Body of pancreas (tissue), 4 donors: ENCODE measurements at regions not wholly inside any gene's neighbourhood (a gene's known extent, or its start where the extent isn't known, plus 50 kb on each side); places are given as distances from the start of the nearest gene placed in this dataset.

Experiments
- POLR2A ChIP-seq, 3 donors: fragments of 450-650 bp; IDR thresholded peaks; one replicate each; pipeline ENCODE4 v1.6.1; 2016; ENCODE audit warnings: antibody characterized with exemption in 3 of 3, mild to moderate bottlenecking in 2 of 3
- TF ChIP-seq, protein P1 (sequence below), 7 experiments: fragments of 450-650 bp in 4 of 7; fragments of 200-600 bp in 3 of 7; sonication (generic) in 3 of 7; IDR thresholded peaks; one replicate each; pipeline ENCODE4 v1.5.1; 2016 to 2019; ENCODE audit warnings: antibody characterized with exemption in 7 of 7

DNA sequence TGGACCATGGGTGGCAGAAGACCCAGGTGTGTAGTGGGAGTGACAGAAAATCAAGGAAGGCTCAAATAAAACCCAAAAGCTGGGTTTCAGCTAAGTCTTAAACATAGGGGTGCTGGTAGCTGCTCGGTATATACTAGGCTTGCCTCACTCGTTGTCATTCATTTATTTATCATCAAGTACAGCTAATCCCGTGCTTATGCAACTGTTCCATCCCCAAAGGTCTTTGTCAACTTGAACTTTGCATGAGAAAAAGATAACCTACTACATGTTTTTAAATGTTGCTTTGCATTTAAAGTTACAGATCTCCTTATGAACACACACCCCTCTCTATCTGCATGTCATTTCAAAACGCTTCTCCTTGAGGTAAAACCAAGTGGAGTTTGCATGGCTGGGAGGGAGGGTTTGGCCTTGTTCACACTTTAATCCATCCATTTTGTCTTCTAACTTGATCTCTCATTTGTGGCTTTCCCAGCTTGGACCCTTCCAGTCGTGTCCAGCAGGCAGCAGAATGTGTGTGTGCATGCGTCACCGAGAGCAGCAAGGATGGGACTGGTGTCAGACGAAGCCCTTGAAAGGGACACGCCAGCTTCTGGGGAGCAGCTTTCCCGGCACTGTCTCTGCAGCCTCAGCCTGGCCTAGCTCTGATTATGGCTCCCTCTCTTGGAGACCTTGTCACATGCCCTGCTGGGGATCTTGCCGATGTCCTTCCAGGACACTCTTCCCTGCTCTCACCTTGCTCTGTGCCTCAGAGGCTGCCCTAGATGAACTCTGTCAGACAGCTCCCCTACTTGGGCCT, 133.5 kb downstream of the GADD45G start:
- TF ChIP-seq, protein P1, sequence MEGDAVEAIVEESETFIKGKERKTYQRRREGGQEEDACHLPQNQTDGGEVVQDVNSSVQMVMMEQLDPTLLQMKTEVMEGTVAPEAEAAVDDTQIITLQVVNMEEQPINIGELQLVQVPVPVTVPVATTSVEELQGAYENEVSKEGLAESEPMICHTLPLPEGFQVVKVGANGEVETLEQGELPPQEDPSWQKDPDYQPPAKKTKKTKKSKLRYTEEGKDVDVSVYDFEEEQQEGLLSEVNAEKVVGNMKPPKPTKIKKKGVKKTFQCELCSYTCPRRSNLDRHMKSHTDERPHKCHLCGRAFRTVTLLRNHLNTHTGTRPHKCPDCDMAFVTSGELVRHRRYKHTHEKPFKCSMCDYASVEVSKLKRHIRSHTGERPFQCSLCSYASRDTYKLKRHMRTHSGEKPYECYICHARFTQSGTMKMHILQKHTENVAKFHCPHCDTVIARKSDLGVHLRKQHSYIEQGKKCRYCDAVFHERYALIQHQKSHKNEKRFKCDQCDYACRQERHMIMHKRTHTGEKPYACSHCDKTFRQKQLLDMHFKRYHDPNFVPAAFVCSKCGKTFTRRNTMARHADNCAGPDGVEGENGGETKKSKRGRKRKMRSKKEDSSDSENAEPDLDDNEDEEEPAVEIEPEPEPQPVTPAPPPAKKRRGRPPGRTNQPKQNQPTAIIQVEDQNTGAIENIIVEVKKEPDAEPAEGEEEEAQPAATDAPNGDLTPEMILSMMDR (IDR thresholded peaks at IDR 0.05) = no peak
- TF ChIP-seq POLR2A (IDR thresholded peaks at IDR 0.05) = no peak
